DND-41 (cell line): ENCODE measurements at regions not wholly inside any gene's neighbourhood (a gene's known extent, or its start where the extent isn't known, plus 50 kb on each side); places are given as distances from the start of the nearest gene placed in this dataset.

Source experiments
- ATAC-seq: fragments of 200-7000 bp; cut with Tn5 transposase; 3 replicates; pipeline ENCODE4 v1.9.1; 2021; ENCODE audit warnings: low read depth; ENCODE audit not compliant: insufficient read depth
- DNase-seq: peaks from one replicate; pipeline ENCODE4 v3.0.0-alpha.2; 2020
- H2AFZ ChIP-seq: 2 replicates; pipeline ENCODE4 v1.6.0; 2012; ENCODE audit warnings: low read depth, low read length
- H3K27ac ChIP-seq: 2 replicates; pipeline ENCODE4 v1.5.1; 2012; ENCODE audit warnings: low read length, inconsistent platforms
- H3K27me3 ChIP-seq: fragments of 200-600 bp; sonication (generic); 2 replicates; pipeline ENCODE4 v1.6.0; 2012; ENCODE audit warnings: low read length, mild to moderate bottlenecking, inconsistent platforms; ENCODE audit not compliant: insufficient read depth, poor library complexity
- H3K36me3 ChIP-seq: 2 replicates; pipeline ENCODE4 v1.5.1; 2012; ENCODE audit warnings: low read length, inconsistent platforms; ENCODE audit not compliant: insufficient read depth
- H3K4me1 ChIP-seq: 2 replicates; pipeline ENCODE4 v1.5.1; 2012; ENCODE audit warnings: mild to moderate bottlenecking, low read length; ENCODE audit not compliant: insufficient read depth
- H3K4me2 ChIP-seq: 2 replicates; pipeline ENCODE4 v1.6.0; 2012; ENCODE audit warnings: mild to moderate bottlenecking, moderate library complexity, low read length, inconsistent platforms; ENCODE audit not compliant: insufficient read depth
- H3K4me3 ChIP-seq, 2 experiments: fragments of 200-600 bp in 1 of 2; shearing (Covaris generic) in 1 of 2; 2 replicates each; pipeline ENCODE4 v1.5.1; 2012 to 2016; ENCODE audit warnings: inconsistent platforms in 2 of 2, low read length in 2 of 2, mild to moderate bottlenecking in 2 of 2, low read depth in 1 of 2, moderate library complexity in 1 of 2
- H3K79me2 ChIP-seq: 2 replicates; pipeline ENCODE4 v1.6.0; 2012; ENCODE audit warnings: low read length, inconsistent platforms; ENCODE audit not compliant: insufficient read depth
- H3K9ac ChIP-seq: 2 replicates; pipeline ENCODE4 v1.6.0; 2012; ENCODE audit warnings: low read depth, mild to moderate bottlenecking, inconsistent platforms, low read length, moderate library complexity
- H3K9me3 ChIP-seq: 2 replicates; pipeline ENCODE4 v1.5.1; 2012; ENCODE audit warnings: low read length, moderate library complexity, mild to moderate bottlenecking, inconsistent platforms; ENCODE audit not compliant: insufficient read depth, severe bottlenecking
- H4K20me1 ChIP-seq: 2 replicates; pipeline ENCODE4 v1.6.0; 2012; ENCODE audit warnings: low read length; ENCODE audit not compliant: insufficient read depth
- EZH2 ChIP-seq: IDR thresholded peaks from 3 replicates; pipeline ENCODE4 v1.6.1; 2012; ENCODE audit warnings: borderline replicate concordance, low read depth, mild to moderate bottlenecking, moderate library complexity, low read length, inconsistent platforms; ENCODE audit not compliant: severe bottlenecking
- TF ChIP-seq, protein P1 (sequence below): IDR thresholded peaks from 2 replicates; pipeline ENCODE4 v1.5.1; 2012; ENCODE audit warnings: borderline replicate concordance, low read length, moderate library complexity, mild to moderate bottlenecking; ENCODE audit not compliant: poor library complexity, severe bottlenecking; ENCODE audit errors: extremely low read depth

DNA sequence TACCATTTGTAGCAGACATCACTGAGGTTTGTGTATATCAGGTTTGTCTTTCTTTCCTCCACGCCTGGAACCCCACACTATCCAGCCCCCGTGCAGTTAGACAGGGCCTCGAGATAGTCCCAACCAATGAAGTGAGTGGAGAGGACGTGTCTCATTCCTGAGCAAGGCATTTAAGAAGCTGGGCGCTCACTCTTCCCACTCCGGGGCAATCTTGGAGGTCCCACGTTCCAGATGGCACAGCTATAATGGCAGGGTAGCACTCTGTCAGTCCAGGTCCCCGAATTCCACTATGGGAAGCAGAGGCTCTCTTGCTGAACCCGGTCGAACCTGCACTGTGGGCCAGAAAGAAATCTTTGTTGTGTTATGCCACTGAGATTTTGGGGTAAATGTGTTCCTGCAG lies 57.3 kb upstream of the CSF3R start:
- Histone ChIP-seq H3K27ac (no peak overlapping the region), H3K4me3 (no peak overlapping the region), H3K9me3 (no peaks in the 10 kb centered on the region), H3K27me3 (peaks cover 11% of the 10 kb centered on the region), H3K79me2 (no peaks in the 10 kb centered on the region), H2AFZ (no peak overlapping the region), H4K20me1 (no peaks in the 10 kb centered on the region), H3K36me3 (no peaks in the 10 kb centered on the region), H3K4me2 (no peak overlapping the region), H3K4me1 (no peaks in the 10 kb centered on the region), H3K9ac (no peak overlapping the region)
- no peak for ATAC-seq
- TF ChIP-seq EZH2: no peak
- TF ChIP-seq, protein P1, sequence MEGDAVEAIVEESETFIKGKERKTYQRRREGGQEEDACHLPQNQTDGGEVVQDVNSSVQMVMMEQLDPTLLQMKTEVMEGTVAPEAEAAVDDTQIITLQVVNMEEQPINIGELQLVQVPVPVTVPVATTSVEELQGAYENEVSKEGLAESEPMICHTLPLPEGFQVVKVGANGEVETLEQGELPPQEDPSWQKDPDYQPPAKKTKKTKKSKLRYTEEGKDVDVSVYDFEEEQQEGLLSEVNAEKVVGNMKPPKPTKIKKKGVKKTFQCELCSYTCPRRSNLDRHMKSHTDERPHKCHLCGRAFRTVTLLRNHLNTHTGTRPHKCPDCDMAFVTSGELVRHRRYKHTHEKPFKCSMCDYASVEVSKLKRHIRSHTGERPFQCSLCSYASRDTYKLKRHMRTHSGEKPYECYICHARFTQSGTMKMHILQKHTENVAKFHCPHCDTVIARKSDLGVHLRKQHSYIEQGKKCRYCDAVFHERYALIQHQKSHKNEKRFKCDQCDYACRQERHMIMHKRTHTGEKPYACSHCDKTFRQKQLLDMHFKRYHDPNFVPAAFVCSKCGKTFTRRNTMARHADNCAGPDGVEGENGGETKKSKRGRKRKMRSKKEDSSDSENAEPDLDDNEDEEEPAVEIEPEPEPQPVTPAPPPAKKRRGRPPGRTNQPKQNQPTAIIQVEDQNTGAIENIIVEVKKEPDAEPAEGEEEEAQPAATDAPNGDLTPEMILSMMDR: no peak
- no peak for DNase-seq

DNA sequence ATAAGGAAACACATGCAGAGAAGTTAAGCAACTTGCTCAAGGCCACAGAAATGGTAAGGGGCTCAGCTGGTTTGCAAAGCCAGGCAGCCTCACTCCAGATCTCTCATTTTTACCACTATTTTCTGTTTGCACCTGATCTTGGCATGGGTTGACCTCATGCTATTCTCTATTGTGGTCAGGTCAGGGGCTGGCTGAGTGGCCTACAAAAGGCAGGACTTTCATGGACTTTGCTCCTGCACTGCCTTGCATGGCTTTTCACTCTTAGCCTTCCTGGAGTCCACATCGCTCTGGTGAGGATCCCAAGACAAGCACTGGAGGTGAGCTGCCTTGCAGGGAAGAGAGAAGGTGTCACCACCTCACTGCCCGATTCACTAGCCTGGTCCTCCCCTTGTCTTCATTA lies 56.8 kb upstream of the CSF3R start:
- Histone ChIP-seq H3K4me2 (no peak overlapping the region), H3K9me3 (no peaks in the 10 kb centered on the region), H3K36me3 (no peaks in the 10 kb centered on the region), H3K27ac (no peak overlapping the region), H3K27me3 (peaks cover 15% of the 10 kb centered on the region), H3K9ac (no peak overlapping the region), H3K4me1 (no peaks in the 10 kb centered on the region), H3K4me3 (no peak overlapping the region), H4K20me1 (no peaks in the 10 kb centered on the region), H3K79me2 (no peaks in the 10 kb centered on the region), H2AFZ (no peak overlapping the region)
- TF ChIP-seq EZH2: no peak
- TF ChIP-seq, protein P1: no peak
- no peak for DNase-seq
- no peak for ATAC-seq

DNA sequence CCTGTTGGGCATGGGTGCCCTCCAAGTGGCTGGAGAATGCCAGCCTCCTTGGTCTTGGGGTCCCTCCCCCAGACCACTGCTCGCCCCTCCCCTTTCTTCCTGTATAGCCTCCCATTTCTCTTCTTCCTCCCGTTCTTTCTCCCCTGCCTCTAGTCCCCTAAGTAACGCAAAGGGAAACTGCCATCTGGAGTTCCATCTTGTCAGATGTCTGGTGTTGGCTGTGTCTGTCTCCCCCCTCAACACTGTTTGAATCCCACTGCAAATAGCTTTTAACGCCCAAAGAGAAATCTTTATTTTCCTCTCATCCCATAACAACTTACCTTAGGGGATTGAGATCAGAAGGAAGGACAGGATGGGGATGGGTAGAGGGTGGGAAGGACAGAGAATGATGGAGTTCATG lies 55.3 kb upstream of the CSF3R start:
- Histone ChIP-seq H4K20me1 (no peaks in the 10 kb centered on the region), H2AFZ (no peak overlapping the region), H3K36me3 (no peaks in the 10 kb centered on the region), H3K4me1 (no peaks in the 10 kb centered on the region), H3K4me2 (no peak overlapping the region), H3K9me3 (no peaks in the 10 kb centered on the region), H3K4me3 (no peak overlapping the region), H3K9ac (no peak overlapping the region), H3K79me2 (no peaks in the 10 kb centered on the region), H3K27me3 (peaks cover 15% of the 10 kb centered on the region), H3K27ac (no peak overlapping the region)
- TF ChIP-seq, protein P1: no peak
- TF ChIP-seq EZH2: no peak
- ATAC-seq: no peak
- DNase-seq: no peak
